B cell (primary cell): ENCODE measurements at regions not wholly inside any gene's neighbourhood (a gene's known extent, or its start where the extent isn't known, plus 50 kb on each side); places are given as distances from the start of the nearest gene placed in this dataset.

Source experiments
- ATAC-seq: fragments of 200-7000 bp; cut with Tn5 transposase; one replicate; pipeline ENCODE4 v1.10.0; 2021; ENCODE audit warnings: low read depth, mild to moderate bottlenecking, moderate number of reproducible peaks, moderate library complexity
- CTCF ChIA-PET: fragments of 350-600 bp; sonication (Branson Sonifier 250); formaldehyde crosslinking; loops from one replicate; lab custom pipeline; 2021; ENCODE audit warnings: antibody characterized with exemption, inconsistent platforms; lab: Charles Lee
- POLR2A ChIA-PET: fragments of 350-600 bp; sonication (Branson Sonifier 250); formaldehyde crosslinking; loops from one replicate; lab custom pipeline; 2021; ENCODE audit warnings: antibody characterized with exemption; lab: Charles Lee
- DNase-seq: peaks from one replicate; pipeline ENCODE4 v3.0.0; 2013
- H2AFZ ChIP-seq: 2 replicates; pipeline ENCODE4 v1.6.1; 2012; ENCODE audit warnings: mild to moderate bottlenecking, low read depth, low read length; ENCODE audit not compliant: insufficient read depth, poor library complexity, severe bottlenecking
- H3K27ac ChIP-seq, 2 donors: 1 replicate in 1 of 2; 2 replicates in 1 of 2; pipeline ENCODE4 v1.5.1; 2012 to 2013; ENCODE audit warnings: low read length in 2 of 2, mild to moderate bottlenecking in 2 of 2, moderate library complexity in 1 of 2
- H3K27me3 ChIP-seq, 4 experiments: fragments of 200-600 bp in 1 of 4; sonication (generic) in 1 of 4; replicated peaks in 1 of 4; 1 replicate in 2 of 4; 2 replicates in 2 of 4; pipeline versions ENCODE4 v1.6.1 to v1.7.0; 2013 to 2016; ENCODE audit warnings: low read length in 3 of 4, mild to moderate bottlenecking in 2 of 4, mixed read lengths in 1 of 4, moderate library complexity in 1 of 4; ENCODE audit not compliant: insufficient read depth in 4 of 4, control insufficient read depth in 3 of 4; ENCODE audit errors: control extremely low read depth in 1 of 4
- H3K36me3 ChIP-seq, 2 experiments: replicated peaks in 1 of 2; 1 replicate in 1 of 2; 2 replicates in 1 of 2; pipeline versions ENCODE4 v1.6.1 to v1.7.1; 2013; ENCODE audit warnings: low read length in 1 of 2; ENCODE audit not compliant: insufficient read depth in 2 of 2, control insufficient read depth in 1 of 2; ENCODE audit errors: control extremely low read depth in 1 of 2, extremely low read depth in 1 of 2
- H3K4me1 ChIP-seq, 2 donors: fragments of 200-600 bp in 1 of 2; sonication (generic) in 1 of 2; 1 replicate in 1 of 2; 2 replicates in 1 of 2; pipeline versions ENCODE4 v1.5.1 to v1.6.1; 2013 to 2017; ENCODE audit warnings: low read length in 2 of 2; ENCODE audit not compliant: control insufficient read depth in 2 of 2, insufficient read depth in 2 of 2
- H3K4me2 ChIP-seq: replicated peaks from 2 replicates; pipeline ENCODE3; 2012; ENCODE audit warnings: mild to moderate bottlenecking, low read depth, low read length; ENCODE audit not compliant: poor library complexity, severe bottlenecking
- H3K4me3 ChIP-seq, 5 experiments: fragments of 200-600 bp in 1 of 5; sonication (generic) in 1 of 5; 1 replicate in 3 of 5; 2 replicates in 2 of 5; pipeline versions ENCODE4 v1.5.1 to v1.7.0; 2011 to 2016; ENCODE audit warnings: low read length in 4 of 5, mild to moderate bottlenecking in 4 of 5, low read depth in 2 of 5, control low read depth in 1 of 5, moderate library complexity in 1 of 5; ENCODE audit not compliant: insufficient read depth in 1 of 5; ENCODE audit errors: control extremely low read depth in 1 of 5, extremely low read depth in 1 of 5
- H3K79me2 ChIP-seq: fragments of 200-600 bp; sonication (generic); one replicate; pipeline ENCODE4 v1.6.0; 2016; ENCODE audit warnings: low read length; ENCODE audit not compliant: control insufficient read depth, insufficient read depth
- H3K9ac ChIP-seq: fragments of 200-600 bp; sonication (generic); 2 replicates; pipeline ENCODE4 v1.6.1; 2017; ENCODE audit warnings: mild to moderate bottlenecking, low read length, moderate library complexity
- H3K9me3 ChIP-seq, 3 donors: one replicate each; pipeline versions ENCODE4 v1.6.1 to v1.7.1; 2013; ENCODE audit warnings: low read length in 2 of 3; ENCODE audit not compliant: control insufficient read depth in 2 of 3, insufficient read depth in 1 of 3; ENCODE audit errors: control extremely low read depth in 1 of 3
- H4K20me1 ChIP-seq: 2 replicates; pipeline ENCODE4 v1.6.0; 2012; ENCODE audit warnings: mild to moderate bottlenecking, low read length; ENCODE audit not compliant: insufficient read depth, control insufficient read depth, poor library complexity, severe bottlenecking
- H3K27ac Mint-ChIP-seq: one replicate; pipeline ENCODE4 v1.8.0; 2021; ENCODE audit warnings: mixed read lengths
- H3K27me3 Mint-ChIP-seq: one replicate; pipeline ENCODE4 v1.8.0; 2021; ENCODE audit warnings: mixed read lengths
- H3K4me1 Mint-ChIP-seq: one replicate; pipeline ENCODE4 v1.8.0; 2021; ENCODE audit warnings: mixed read lengths
- H3K4me3 Mint-ChIP-seq: one replicate; pipeline ENCODE4 v1.8.0; 2021; ENCODE audit warnings: mixed read lengths
- H3K9me3 Mint-ChIP-seq: one replicate; pipeline ENCODE4 v1.8.0; 2022; ENCODE audit warnings: mixed read lengths; ENCODE audit not compliant: insufficient read depth
- CTCF ChIP-seq: fragments of 200-600 bp; IDR thresholded peaks from one replicate; pipeline ENCODE4 v1.8.0; 2022; ENCODE audit warnings: antibody characterized with exemption, mild to moderate bottlenecking
- EZH2 ChIP-seq: IDR thresholded peaks from 2 replicates; pipeline ENCODE4 v1.6.1; 2012; ENCODE audit warnings: borderline replicate concordance, low read depth, mild to moderate bottlenecking, moderate library complexity, low read length; ENCODE audit not compliant: insufficient read depth, poor library complexity, severe bottlenecking
- WGBS: methylation state at CpG from one replicate; pipeline ENCODE4 v1.1.5; 2013; ENCODE audit warnings: missing lambda C conversion rate; ENCODE audit not compliant: insufficient coverage; 5-methylcytosine and 5-hydroxymethylcytosine counted together
- intact Hi-C: fragments of 100-400 bp; cut with micrococcal nuclease; formaldehyde crosslinking; loops from one replicate; pipeline ENCODE4 v1.10.0; 2022

DNA sequence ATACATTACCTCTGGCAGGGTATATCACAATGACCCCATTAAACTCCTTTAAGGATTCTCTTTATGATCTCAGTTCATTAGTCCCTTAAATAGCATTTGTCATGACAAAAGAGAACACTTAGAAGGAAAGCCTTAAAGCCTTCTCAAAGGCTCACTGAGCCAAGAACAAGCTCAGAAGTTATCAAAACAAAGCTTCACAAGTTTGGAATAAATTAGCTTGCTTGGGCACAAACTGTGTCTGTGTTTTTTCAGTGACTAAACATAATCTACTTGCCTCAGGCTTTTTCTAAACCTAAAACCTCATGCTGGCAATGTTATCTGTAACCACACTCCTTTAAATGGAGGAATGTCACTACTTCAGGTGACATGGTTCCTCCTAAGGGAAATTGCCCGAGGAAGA lies 1114.9 kb upstream of the C9orf72 start:
- ATAC-seq (no peak), DNase-seq (no peak)
- Mint-ChIP-seq H3K27ac (no peak overlapping the region), H3K4me1 (no peaks in the 10 kb centered on the region), H3K4me3 (no peak overlapping the region), H3K27me3 (no peaks in the 10 kb centered on the region), H3K9me3 (peaks cover 4% of the 10 kb centered on the region)
- Histone ChIP-seq H3K27ac (no peak overlapping the region), H4K20me1 (no peaks in the 10 kb centered on the region), H2AFZ (no peak overlapping the region), H3K27me3 (no peaks in the 10 kb centered on the region), H3K4me2 (no peak overlapping the region), H3K4me3 (no peak overlapping the region), H3K9ac (no peak overlapping the region), H3K4me1 (no peaks in the 10 kb centered on the region), H3K36me3 (no peaks in the 10 kb centered on the region), H3K79me2 (no peaks in the 10 kb centered on the region), H3K9me3 (no peaks in the 10 kb centered on the region)
- intact Hi-C loops = no loop called here
- TF ChIP-seq EZH2 (no peak), CTCF (no peak)
- ChIA-PET CTCF (no interaction called here), POLR2A (no interaction called here)
- WGBS = no CpG with 5 or more reads among the region's 1 CpG

DNA sequence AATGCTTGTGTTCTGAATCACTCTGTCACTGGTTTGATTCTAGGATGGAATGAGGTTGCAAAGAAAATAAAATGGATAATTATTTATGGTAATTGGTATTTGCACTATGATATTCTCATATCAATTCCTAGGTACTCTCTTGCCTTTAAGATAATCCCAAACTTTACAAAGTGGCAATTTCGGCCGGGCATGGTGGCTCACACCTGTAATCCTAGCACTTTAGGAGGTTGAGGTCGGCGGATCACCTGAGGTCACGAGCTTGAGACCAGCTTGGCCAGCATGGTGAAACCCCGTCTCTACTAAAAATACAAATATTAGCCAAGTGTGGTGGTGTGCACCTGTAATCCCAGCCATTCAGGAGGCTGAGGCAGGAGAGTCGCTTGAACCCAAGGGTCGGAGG lies 1118.7 kb upstream of the C9orf72 start:
- Histone ChIP-seq H3K9ac (no peak overlapping the region), H3K4me1 (no peaks in the 10 kb centered on the region), H3K79me2 (no peaks in the 10 kb centered on the region), H4K20me1 (no peaks in the 10 kb centered on the region), H2AFZ (no peak overlapping the region), H3K4me3 (no peak overlapping the region), H3K4me2 (no peak overlapping the region), H3K36me3 (no peaks in the 10 kb centered on the region), H3K27ac (no peak overlapping the region), H3K27me3 (no peaks in the 10 kb centered on the region), H3K9me3 (no peaks in the 10 kb centered on the region)
- no peak for DNase-seq
- CTCF ChIA-PET = no interaction called here
- Mint-ChIP-seq H3K27me3 (no peaks in the 10 kb centered on the region), H3K9me3 (peaks cover 2% of the 10 kb centered on the region), H3K27ac (no peak overlapping the region), H3K4me3 (no peak overlapping the region), H3K4me1 (no peaks in the 10 kb centered on the region)
- 100% methylated on average over 4 of the region's 8 CpGs for WGBS
- POLR2A ChIA-PET = no interaction called here
- TF ChIP-seq EZH2 = no peak
- no peak for TF ChIP-seq CTCF
- no peak for ATAC-seq
- intact Hi-C loops = no loop called here
